GM21423 (cell line): ENCODE measurements at regions not wholly inside any gene's neighbourhood (a gene's known extent, or its start where the extent isn't known, plus 50 kb on each side); places are given as distances from the start of the nearest gene placed in this dataset.
A peak's percentile ranks its signal among the peaks of the same experiment; 100 is the strongest.

Source experiments
- ATAC-seq: cut with Tn5 transposase; IDR thresholded peaks from one replicate; pipeline ENCODE4 v1.9.1; 2021; ENCODE audit warnings: mild to moderate bottlenecking, moderate library complexity; ENCODE audit not compliant: unreplicated experiment

- no peak for ATAC-seq
These were observed 183.5 kb upstream of the AFDN start for GRCh38 chr6:167643223-167643622.

DNA sequence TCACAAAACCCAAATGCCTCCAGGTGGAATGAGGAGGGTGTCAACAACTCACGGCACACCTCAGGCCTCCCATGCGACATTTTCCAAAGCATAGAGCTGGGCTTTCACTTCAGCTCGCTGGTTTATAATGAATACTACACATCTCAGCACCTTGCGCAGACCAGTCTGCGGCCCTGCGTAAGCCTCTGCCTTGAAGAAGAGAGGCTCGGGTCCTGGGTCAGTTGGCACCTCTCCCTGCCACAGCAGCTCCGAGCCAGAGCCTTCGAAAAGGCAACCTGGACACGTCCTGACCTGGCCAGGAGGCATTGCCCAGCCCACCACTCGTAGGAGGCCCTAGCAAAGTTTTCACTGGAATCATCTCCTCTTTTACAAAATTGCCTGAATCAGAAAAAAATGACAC is 183.0 kb upstream of the AFDN start:
- no peak for ATAC-seq

DNA sequence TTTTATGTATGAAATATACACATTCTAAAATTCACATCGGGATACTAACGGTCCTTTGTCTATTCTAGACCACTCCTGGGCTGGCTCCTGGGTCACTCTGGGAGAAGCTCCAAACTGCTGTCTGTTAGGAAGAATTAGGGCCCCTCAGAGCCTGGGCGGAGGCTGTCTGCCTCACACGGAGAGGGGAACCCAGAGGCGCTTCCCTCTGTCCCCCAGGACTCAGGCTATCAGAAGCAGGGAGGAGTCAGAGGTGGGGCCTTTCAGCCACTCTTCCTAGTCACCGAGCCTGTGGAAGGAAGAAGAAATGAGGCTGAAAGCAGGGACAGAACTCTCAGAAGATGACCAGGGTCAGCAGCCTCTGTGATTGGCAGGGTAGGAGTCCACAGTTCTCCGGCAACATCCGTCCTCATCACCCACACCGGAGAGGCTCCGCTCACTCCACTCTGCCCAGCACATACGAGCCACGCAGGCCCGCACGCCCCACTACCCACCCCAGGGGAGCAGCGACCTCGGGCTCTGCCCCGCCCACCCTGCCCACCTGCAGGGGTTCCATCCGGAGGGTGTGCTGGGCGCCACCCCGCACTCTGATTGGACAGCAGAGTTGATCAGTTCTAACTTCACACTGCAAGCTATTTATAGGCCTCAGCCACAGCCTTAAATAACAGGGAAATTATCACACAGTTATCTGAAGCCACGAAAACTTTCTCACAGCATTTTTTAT is 182.1 kb upstream of the AFDN start:
- no peak for ATAC-seq

DNA sequence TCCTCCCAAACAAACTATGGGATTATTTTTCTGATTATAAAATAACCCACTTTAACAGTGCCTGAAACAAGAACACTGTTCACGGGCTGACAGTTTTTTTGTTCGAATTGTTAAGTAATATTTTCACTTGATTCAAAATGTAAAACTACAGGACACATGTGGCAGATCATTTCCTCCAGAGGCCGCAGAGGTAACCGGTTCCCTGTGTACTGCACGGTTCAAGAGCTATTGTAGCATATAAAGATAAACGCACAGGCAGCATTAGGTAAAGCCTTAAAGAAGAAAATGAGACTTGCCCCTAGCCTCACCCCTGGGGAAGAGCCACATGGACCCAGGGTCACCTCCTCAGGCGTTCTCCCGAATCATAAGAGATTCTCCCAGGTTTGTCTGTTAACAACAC is 181.3 kb upstream of the AFDN start:
- ATAC-seq, result no peak

- no peak for ATAC-seq
These were observed 179.4 kb upstream of the AFDN start for GRCh38 chr6:167647306-167647705.

DNA sequence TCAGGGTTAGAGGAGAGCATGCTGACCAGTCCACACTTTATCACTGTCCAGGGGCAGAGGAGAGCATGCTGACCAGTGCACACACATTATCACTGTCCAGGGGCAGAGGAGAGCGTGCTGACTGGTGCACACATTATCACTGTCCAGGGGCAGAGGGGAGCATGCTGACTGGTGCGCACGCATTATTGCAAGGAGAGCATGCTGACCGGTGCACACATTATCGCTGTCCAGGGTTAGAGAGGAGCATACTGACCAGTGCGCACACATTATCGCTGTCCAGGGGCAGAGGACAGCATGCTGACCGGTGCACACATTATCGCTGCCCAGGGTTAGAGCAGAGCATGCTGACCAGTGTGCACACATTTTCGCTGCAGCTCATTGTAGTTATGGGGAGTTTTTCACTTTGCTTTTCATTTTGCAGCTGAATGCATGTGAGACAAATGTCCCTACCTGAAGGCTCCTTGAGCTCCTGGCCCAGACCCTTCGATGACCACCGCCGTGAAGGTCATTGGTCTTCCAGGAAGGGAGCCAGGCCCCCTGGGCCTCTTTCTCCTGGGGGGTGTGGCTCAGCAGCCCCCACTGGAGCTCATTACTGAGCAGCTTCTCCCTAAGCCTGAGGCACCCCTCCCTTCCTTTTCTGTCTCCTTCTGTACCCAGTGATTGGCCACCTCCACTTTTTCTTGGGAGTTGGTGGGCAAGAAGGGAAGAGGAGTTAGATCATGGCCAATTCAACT is 178.8 kb upstream of the AFDN start:
- ATAC-seq, result no peak

DNA sequence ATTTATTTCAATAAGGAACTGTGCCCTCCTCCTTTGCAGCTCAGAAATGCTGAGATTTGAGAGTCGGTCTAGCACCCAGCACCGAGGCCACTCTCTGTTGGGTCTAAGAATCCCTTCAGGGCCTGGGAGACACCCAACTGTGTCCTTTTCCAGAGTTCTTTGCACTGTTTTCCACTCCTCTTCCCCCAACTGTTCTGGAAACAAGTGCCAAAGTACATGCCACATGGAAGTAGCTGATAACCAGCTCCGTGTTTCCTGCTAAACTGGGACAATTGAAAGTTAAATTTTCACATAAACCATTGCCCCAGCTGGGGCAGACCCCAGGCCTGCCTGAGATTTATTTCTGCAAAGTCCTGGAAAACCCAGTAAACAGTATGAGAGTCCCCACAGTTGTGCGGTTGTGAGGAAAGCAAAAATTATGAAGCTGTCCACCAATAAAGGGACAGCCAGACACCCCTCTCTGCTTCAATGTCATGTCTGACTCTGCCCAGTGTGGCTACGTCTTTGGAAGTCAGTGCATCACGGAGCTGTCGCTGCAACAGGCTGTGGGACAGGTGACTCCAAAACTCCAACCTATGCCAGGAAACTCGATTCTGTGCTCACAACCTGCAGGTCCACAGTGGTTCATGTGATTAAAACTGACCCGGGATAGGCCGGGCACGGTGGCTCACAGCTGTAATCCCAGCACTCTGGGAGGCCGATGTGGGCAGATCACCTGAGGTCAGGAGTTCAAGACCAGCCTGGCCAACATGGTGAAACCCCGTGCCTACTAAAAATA is 178.0 kb upstream of the AFDN start:
- no peak for ATAC-seq

DNA sequence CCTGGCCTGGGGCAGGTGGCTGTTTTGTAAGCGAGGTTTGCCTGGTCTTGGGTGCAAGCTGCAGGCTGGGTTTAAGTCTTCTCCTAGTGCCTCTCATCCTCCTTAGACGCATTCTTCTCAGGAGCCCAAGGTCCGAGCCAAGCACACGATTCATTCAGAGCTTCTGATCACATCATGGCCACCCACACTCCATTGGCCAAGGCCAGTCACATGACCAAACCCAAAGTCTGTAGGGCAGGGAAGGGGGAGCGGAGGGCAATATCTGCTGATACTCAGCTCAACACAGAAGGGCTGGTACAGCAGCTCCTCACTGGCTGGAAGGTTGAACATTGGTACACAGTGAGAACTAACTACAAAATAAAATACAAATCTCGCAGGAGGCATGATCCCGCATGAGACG is 177.2 kb upstream of the AFDN start:
- ATAC-seq, result no peak

- no peak for ATAC-seq
These were observed 175.9 kb upstream of the AFDN start for GRCh38 chr6:167650730-167651317.

DNA sequence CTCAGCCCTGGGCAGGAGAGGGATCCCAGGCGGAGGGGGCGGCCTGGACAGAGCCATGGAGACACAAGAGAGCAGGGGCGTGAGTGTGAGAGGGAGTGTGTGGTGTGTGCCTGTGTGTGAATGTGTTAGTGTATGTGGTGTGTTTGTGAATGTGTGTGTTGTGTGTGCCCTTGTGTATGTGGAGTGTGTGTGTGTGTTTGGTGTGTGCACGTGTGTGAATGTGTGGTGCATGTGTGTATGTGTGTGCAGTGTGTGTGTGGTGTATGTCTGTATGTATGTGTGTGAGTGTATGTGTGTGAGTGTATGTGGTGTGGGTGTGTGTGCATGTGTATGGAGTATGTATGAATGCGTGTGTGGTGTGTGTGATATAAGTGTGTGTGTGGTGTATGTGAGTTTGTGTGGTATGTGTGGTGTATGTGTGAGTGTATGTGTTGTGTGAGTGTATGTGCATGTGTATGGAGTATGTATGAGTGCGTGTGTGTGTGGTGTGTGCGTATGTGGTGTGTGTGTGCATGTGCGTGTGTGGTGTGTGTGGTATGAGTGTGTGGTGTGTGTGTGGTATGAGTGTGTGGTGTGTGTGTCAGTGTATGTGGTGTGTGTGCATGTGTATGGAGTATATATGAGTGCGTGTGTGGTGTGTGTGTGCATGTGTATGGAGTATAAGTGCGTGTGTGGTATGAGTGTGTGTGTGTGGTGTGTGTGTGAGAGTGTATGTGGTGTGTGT is 175.2 kb upstream of the AFDN start:
- ATAC-seq, result no peak

DNA sequence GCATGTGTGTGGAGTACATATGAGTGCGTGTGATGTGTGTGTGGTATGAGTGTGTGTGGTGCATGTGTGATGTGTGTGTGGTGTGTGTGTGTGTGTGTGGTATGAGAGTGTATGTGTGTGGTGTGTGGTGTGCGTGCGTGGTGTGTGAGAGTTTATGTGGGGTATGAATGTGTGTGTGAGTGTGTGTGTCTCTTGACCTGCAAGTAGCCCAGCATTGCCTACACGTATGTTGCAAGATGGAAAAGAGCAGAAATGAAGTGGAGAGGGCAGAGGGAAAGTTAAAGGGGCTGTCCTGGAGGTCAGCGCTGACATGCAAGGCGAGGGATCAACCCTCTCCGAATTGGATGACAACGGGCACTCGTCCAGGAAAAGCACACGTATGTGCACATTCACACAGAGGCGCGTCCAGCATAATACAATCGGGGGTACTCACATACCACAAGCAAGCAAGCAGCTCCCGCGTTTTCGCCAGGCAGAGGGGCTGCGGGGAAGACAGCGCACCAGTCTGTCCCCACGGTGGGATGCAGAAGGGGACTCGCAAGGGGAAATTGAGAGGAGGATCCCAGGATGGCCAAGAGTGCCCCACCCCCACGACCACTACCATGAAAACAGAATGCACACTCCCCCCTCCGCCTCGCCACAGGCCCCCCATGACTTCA is 174.5 kb upstream of the AFDN start:
- ATAC-seq, result no peak

GRCh38 chr6:167652701-167653095 is 174.0 kb upstream of the AFDN start:
- peak; percentile 46 for ATAC-seq

DNA sequence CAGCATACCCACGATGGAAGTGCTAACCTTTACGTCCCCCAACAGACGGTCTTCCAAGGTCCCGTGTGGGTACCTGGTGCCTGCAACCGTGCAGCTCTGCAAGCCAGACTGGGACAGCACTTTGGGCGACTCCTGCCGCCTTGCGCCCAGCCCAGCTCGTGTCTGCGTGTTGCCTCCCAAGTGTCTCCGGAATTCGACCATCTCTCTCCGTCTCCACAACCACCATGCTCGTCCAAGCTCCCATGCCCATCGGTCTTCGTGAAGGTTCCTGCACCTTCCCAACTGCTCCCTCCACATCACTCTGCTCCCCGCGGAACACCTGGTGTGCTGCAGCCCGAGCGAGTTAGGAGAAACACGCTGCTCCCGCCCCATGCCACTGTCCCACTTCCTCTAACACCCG is 173.2 kb upstream of the AFDN start:
- ATAC-seq, result no peak

DNA sequence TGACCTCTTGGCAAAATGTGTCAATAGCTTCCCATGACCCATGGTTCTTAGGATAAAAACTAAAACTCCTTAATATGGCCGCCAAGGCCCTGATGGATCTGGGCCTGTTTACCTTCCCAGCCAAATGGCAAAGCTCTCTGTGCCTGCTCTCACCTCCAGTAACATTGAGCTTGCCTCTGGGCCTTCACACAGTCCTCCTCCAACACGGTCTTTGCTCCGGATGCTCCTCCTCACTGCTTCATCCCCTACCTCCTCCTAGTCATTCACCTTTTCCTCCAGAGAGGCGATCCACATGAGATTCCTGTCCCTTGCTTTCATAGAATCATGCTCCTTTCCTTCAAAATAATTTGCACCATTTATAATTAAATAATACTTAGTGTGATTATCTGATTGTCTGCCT is 172.3 kb upstream of the AFDN start:
- no peak for ATAC-seq

- no peak for ATAC-seq
These were observed 171.4 kb upstream of the AFDN start for GRCh38 chr6:167655174-167655821.

DNA sequence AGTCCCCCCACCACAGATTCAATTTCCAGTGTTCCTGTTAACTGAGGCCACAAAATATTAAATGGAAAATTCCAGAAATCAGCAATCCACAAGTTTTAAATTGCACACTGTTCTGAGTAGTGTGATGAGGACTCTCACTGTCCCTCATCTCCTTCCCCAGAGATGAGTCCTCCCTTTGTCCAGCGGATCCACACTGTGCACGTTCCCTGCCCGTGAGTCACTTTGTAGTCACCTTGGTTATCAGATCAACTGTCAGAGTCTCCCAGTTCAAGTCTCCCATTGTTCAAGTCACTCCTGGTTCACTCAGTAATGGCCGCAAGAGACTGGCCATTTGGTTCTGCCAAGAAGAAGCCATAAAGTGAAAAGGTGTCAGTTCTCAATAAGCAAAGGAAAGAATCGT is 168.6 kb upstream of the AFDN start:
- no peak for ATAC-seq

GRCh38 chr6:167659046-167659445 is 167.7 kb upstream of the AFDN start:
- ATAC-seq, result no peak

DNA sequence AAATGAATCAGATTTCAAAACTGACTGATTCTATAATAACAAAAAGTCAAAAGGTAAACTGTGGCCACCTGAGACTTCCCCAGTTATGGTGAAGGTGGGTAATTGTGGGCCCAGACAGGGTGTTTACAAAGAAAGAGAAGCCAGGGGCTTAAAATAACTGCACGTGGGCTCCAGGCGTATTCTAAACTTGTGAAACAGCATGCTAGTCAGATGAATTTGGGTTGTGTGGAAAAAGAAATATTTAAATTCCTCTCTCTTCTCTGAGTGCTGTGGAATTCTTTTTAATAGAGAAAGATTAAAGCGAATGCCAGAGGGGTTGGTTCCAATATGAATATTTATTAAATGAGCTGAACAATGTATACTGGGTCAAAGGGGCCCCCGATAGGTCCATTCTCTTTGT is 166.3 kb upstream of the AFDN start:
- ATAC-seq, result no peak

GRCh38 chr6:167660944-167661551 is 165.7 kb upstream of the AFDN start:
- no peak for ATAC-seq
